Mucosa of descending colon (tissue), 3 donors: ENCODE measurements at regions not wholly inside any gene's neighbourhood (a gene's known extent, or its start where the extent isn't known, plus 50 kb on each side); places are given as distances from the start of the nearest gene placed in this dataset.
"Not testable (repeated sequence)": the region's sequence is repeated elsewhere in the genome, so short reads cannot be mapped to it uniquely, and the experiment has no call there.

Source experiments
- ATAC-seq: fragments of 200-7000 bp; cut with Tn5 transposase; one replicate; pipeline ENCODE4 v1.9.1; 2020; ENCODE audit warnings: mild to moderate bottlenecking, moderate library complexity
- DNase-seq, 3 donors: peaks; one replicate each; pipeline ENCODE4 v3.0.0-alpha.2; 2020
- H3K36me3 ChIP-seq: fragments of 200-600 bp; one replicate; pipeline ENCODE4 v1.8.0; 2021; ENCODE audit warnings: low read depth, mild to moderate bottlenecking
- H3K4me1 ChIP-seq: fragments of 200-600 bp; one replicate; pipeline ENCODE4 v1.8.0; 2021; ENCODE audit warnings: low read depth, mild to moderate bottlenecking
- H3K4me3 ChIP-seq: fragments of 200-600 bp; one replicate; pipeline ENCODE4 v1.8.0; 2021; ENCODE audit warnings: mild to moderate bottlenecking
- H3K9me3 ChIP-seq: fragments of 200-600 bp; one replicate; pipeline ENCODE4 v1.8.0; 2021; ENCODE audit warnings: mild to moderate bottlenecking
- CTCF ChIP-seq: fragments of 200-600 bp; IDR thresholded peaks from one replicate; pipeline ENCODE4 v1.8.0; 2022; ENCODE audit warnings: antibody characterized with exemption, mild to moderate bottlenecking
- intact Hi-C, 2 donors: fragments of 100-400 bp; cut with DNase I in 1 of 2; cut with micrococcal nuclease in 1 of 2; formaldehyde crosslinking; loops; one replicate each; pipeline versions ENCODE4 v1.11.0 to v1.11.1; 2022; cut with DNase I, micrococcal nuclease
- donor health status: DM: no; HTN: no; CAD: no; lungs with moderate emphysema.
- donor health status: DM: no; HTN: no; CAD: no.
- donor health status: DM: no; HTN: yes; CAD: no.

- ATAC-seq (no peak), DNase-seq (no peak)
- peaks cover 9% of the 10 kb centered on the region for H3K4me1 ChIP-seq
- H3K4me3 ChIP-seq = no peak overlapping the region
- intact Hi-C loops = no loop called here
- peaks cover 8% of the 10 kb centered on the region for H3K9me3 ChIP-seq
- no peak for TF ChIP-seq CTCF
- no peaks in the 10 kb centered on the region for H3K36me3 ChIP-seq
Measured at GRCh38 chr12:62196146-62196545, 64.1 kb upstream of the USP15 start.

DNA sequence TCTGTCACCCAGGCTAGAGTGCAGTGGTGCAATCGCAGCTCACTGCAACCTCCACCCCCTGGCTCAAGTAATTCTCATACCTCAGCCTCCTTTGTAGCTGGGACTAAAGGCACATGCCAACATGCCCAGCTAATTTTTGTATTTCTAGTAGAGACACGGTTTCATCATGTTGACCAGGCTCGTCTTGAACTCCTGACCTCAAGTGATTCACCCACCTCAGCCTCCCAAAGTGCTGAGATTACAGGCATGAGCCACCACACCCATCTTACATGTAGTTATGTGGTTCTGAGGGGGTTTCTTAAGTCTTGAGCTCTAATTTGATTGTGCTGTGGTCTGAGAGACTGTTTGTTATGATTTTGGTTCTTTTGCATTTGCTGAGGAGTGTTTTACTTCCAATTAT lies 57.3 kb upstream of the USP15 start:
- ATAC-seq, H3K36me3 ChIP-seq, intact Hi-C loops, H3K4me3 ChIP-seq, DNase-seq, H3K4me1 ChIP-seq, H3K9me3 ChIP-seq: not testable (repeated sequence)

DNA sequence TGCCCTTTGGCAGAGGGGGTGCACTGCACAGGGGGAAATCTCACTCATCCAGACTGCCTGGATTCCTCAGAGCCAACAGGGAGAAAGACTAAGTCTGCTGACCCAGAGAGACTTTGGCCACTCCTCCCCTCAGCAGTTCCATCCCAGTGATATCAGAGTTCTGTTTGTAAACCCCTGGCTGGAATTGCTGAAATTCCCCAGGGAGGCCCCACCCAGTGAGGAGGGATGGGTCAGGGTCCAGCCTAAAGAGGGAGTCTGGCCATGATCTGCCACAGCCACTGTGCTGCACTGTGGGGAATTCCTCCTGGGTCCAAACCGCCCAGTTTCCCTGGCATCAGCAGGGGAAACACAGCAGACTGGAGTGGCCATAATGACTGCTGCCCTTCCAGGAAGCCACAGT lies 54.9 kb upstream of the USP15 start:
- ATAC-seq (no peak), DNase-seq (no peak)
- no peak for TF ChIP-seq CTCF
- Histone ChIP-seq H3K4me3 (no peak overlapping the region), H3K36me3 (no peaks in the 10 kb centered on the region), H3K4me1 (no peaks in the 10 kb centered on the region), H3K9me3 (peaks cover 9% of the 10 kb centered on the region)
- intact Hi-C loops = no loop called here

- intact Hi-C loops = no loop called here
- no peaks in the 10 kb centered on the region for H3K36me3 ChIP-seq
- TF ChIP-seq CTCF = no peak
- DNase-seq (no peak), ATAC-seq (no peak)
- no peak overlapping the region for H3K4me3 ChIP-seq
- H3K9me3 ChIP-seq = no peaks in the 10 kb centered on the region
- no peaks in the 10 kb centered on the region for H3K4me1 ChIP-seq
Measured at GRCh38 chr12:62207248-62207647, 53.0 kb upstream of the USP15 start.
